GM12875 (cell line): ENCODE measurements at regions not wholly inside any gene's neighbourhood (a gene's known extent, or its start where the extent isn't known, plus 50 kb on each side); places are given as distances from the start of the nearest gene placed in this dataset.

Source experiments
- H3K4me3 ChIP-seq: one replicate; pipeline ENCODE4 v1.5.1; 2011; ENCODE audit warnings: low read depth, low read length, control low read depth
- TF ChIP-seq, protein P1 (sequence below): IDR thresholded peaks from 2 replicates; pipeline ENCODE4 v1.5.1; 2011; ENCODE audit warnings: low read depth, mild to moderate bottlenecking, control low read depth, inconsistent platforms, low read length, moderate library complexity, borderline replicate concordance; ENCODE audit not compliant: insufficient read depth

- no peak overlapping the region for H3K4me3 ChIP-seq
- TF ChIP-seq, protein P1, sequence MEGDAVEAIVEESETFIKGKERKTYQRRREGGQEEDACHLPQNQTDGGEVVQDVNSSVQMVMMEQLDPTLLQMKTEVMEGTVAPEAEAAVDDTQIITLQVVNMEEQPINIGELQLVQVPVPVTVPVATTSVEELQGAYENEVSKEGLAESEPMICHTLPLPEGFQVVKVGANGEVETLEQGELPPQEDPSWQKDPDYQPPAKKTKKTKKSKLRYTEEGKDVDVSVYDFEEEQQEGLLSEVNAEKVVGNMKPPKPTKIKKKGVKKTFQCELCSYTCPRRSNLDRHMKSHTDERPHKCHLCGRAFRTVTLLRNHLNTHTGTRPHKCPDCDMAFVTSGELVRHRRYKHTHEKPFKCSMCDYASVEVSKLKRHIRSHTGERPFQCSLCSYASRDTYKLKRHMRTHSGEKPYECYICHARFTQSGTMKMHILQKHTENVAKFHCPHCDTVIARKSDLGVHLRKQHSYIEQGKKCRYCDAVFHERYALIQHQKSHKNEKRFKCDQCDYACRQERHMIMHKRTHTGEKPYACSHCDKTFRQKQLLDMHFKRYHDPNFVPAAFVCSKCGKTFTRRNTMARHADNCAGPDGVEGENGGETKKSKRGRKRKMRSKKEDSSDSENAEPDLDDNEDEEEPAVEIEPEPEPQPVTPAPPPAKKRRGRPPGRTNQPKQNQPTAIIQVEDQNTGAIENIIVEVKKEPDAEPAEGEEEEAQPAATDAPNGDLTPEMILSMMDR, result no peak
These were observed 731.3 kb upstream of the RAB6C start for GRCh38 chr2:129248198-129248597.

DNA sequence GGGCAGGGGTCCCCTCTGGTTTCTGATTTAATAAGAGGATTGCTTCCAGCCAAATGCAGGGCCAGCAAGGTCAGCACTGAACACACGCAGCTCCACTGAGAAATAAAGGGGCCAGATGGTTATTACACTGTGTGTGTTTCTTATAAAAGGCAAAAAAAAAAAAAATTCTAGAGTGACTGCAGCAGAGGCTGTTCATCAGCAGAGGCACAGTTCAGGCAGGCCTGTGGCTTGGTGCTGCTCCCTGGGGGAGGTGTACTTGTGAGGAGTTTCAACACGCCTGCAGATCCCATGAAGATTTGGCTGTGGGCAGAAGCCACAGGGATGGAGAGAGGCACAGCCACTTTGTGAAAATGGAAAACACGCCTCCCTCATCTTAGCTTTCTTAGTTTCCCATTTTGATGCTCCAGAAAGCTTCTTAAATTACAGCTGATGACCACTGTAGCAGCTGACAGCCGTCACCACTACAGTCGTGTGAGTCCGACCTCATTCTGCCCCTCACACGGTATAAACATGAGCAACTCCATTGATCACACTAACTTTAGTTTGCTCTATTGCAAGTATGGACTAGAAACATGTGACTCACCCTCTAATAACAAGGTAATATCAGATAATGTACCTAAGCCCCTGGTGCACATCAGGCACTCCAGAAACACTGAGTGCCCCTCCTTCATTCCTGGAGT, 726.5 kb upstream of the RAB6C start:
- H3K4me3 ChIP-seq, result no peak overlapping the region
- TF ChIP-seq, protein P1, result no peak

DNA sequence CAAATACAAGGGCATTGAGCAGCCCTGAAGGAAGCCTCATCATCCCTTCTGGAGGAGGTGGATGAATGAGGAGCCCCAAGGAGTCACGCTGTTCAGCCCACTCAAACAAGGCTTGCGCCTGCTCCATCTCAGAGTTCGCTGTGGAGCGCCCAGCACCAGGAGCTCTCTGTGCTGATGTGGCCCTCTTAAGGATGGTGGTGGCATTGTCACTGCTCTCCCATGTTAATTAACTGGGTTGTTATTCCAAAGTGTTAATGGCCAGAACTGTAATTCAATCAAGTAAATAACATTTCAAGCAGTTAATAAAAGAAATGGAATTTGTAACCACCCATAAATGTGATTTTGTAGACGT, 726.0 kb upstream of the RAB6C start:
- TF ChIP-seq, protein P1, result no peak
- H3K4me3 ChIP-seq, result no peak overlapping the region

GRCh38 chr2:129254718-129255117, 724.7 kb upstream of the RAB6C start:
- H3K4me3 ChIP-seq, result no peak overlapping the region
- TF ChIP-seq, protein P1, result no peak

DNA sequence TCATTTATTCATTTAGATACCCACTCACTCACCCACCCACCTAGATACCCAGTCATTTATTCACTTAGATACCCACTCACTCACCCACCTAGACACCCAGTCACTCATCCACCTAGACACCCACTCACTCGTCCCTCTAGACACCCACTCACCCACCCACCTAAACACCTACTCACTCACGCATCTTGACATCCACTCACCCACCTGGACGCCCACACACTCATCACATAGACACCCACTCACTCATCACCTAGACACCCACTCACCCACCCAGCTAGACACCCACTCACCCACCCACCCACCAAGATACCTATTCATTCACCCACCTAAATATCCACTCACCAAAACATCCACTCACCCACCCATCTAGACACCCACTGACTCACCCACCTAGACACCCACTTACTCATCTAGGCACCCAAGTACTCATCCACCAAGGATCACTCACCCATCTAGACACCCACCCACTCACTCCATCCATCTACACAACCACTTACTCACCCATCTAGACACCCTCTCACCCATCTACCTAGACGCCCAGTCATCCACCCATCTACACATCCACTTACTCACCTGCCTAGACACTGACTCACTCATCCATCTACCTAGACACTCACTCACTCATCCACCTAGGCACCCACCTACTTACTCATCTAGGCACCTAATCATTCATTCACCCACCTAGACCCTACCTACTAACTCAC, 723.7 kb upstream of the RAB6C start:
- no peak overlapping the region for H3K4me3 ChIP-seq
- TF ChIP-seq, protein P1, result no peak

DNA sequence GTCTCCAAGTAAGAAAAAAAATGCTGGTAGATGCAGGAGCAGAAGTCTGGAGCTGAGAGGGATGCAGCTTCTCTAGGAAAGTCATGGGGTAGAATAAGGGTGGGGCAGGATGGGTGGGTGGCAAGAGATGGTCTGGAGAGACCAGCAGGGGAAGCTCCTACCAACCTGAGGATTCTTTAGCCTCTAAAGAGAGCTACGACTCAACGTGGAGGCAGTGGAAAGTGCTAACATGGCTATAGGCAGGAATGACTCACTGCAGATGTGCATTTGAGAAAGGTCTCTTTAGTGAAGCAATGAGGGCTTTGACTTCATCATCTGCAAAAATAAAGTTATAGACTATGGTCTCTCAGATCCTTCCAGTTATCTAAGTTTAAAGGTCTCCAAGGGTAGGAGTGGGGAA, 722.8 kb upstream of the RAB6C start:
- TF ChIP-seq, protein P1, result no peak
- no peak overlapping the region for H3K4me3 ChIP-seq

GRCh38 chr2:129262934-129263333, 716.5 kb upstream of the RAB6C start:
- no peak overlapping the region for H3K4me3 ChIP-seq
- TF ChIP-seq, protein P1, result no peak
